GM21423 (cell line): ENCODE measurements at regions not wholly inside any gene's neighbourhood (a gene's known extent, or its start where the extent isn't known, plus 50 kb on each side); places are given as distances from the start of the nearest gene placed in this dataset.
"Not testable (repeated sequence)": the region's sequence is repeated elsewhere in the genome, so short reads cannot be mapped to it uniquely, and the experiment has no call there.

Source experiments
- ATAC-seq: cut with Tn5 transposase; IDR thresholded peaks from one replicate; pipeline ENCODE4 v1.9.1; 2021; ENCODE audit warnings: mild to moderate bottlenecking, moderate library complexity; ENCODE audit not compliant: unreplicated experiment

- ATAC-seq = no peak
Observed at GRCh38 chr6:44037847-44038542, 89.3 kb downstream of the MRPL14 start.

- not testable (repeated sequence) for ATAC-seq
Observed at GRCh38 chr6:44037276-44037675, 90.0 kb downstream of the MRPL14 start.

- ATAC-seq = no peak
Observed at GRCh38 chr6:44036699-44037101, 90.6 kb downstream of the MRPL14 start.

GRCh38 chr6:44036196-44036595 is 91.1 kb downstream of the MRPL14 start:
- no peak for ATAC-seq

GRCh38 chr6:44035621-44036020 is 91.6 kb downstream of the MRPL14 start:
- no peak for ATAC-seq

GRCh38 chr6:44034931-44035345 is 92.3 kb downstream of the MRPL14 start:
- no peak for ATAC-seq

GRCh38 chr6:44034391-44034861 is 92.8 kb downstream of the MRPL14 start:
- no peak for ATAC-seq

GRCh38 chr6:44030812-44031454 is 96.3 kb downstream of the MRPL14 start:
- ATAC-seq = no peak

GRCh38 chr6:44029444-44030185 is 97.6 kb downstream of the MRPL14 start:
- ATAC-seq = no peak

- no peak for ATAC-seq
Observed at GRCh38 chr6:44028789-44029310, 98.4 kb downstream of the MRPL14 start.

GRCh38 chr6:44025226-44025625 is 102.0 kb downstream of the MRPL14 start:
- ATAC-seq = no peak

- ATAC-seq = no peak
Observed at GRCh38 chr6:44024574-44025219, 102.6 kb downstream of the MRPL14 start.

- no peak for ATAC-seq
Observed at GRCh38 chr6:44023586-44024454, 103.4 kb downstream of the MRPL14 start.

- ATAC-seq = no peak
Observed at GRCh38 chr6:44022671-44023352, 104.4 kb downstream of the MRPL14 start.

GRCh38 chr6:44022296-44022661 is 105.0 kb downstream of the MRPL14 start:
- no peak for ATAC-seq

- ATAC-seq = no peak
Observed at GRCh38 chr6:44021589-44022295, 105.5 kb downstream of the MRPL14 start.

GRCh38 chr6:44020664-44021425 is 106.4 kb downstream of the MRPL14 start:
- no peak for ATAC-seq

- ATAC-seq = no peak
Observed at GRCh38 chr6:44020148-44020547, 107.1 kb downstream of the MRPL14 start.
